Epithelial cell of esophagus (primary cell): ENCODE measurements at regions not wholly inside any gene's neighbourhood (a gene's known extent, or its start where the extent isn't known, plus 50 kb on each side); places are given as distances from the start of the nearest gene placed in this dataset.

Experiments used
- DNase-seq: peaks from one replicate; pipeline ENCODE4 v3.0.0; 2010; ENCODE audit warnings: low read depth
- H3K4me3 ChIP-seq: 2 replicates; pipeline ENCODE4 v1.5.1; 2011; ENCODE audit warnings: mild to moderate bottlenecking, low read length, control low read depth
- TF ChIP-seq, protein P1 (sequence below): IDR thresholded peaks from 2 replicates; pipeline ENCODE4 v1.5.1; 2011; ENCODE audit warnings: low read depth, mild to moderate bottlenecking, low read length, control low read depth, inconsistent platforms; ENCODE audit not compliant: insufficient read depth; ENCODE audit errors: missing control alignments

DNA sequence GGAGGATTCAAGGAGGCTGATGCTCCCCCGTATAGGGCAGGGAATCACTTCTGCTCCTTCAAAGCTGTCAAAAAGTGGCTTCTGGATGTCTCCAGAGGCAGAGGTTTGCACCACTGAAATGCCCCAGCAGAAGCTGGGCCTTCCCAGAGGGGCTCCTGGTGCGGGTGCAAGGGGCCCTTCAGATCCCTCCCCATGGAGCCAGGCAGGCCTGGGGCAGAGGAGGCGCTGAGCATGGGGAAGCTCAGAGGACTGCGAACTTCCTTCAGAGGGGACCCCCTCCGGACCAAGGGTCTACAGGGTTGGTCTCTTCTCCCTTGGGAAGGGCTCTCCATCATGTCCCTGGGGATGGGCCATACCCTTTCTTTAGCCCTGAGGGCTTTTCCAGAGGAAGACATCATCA, 341.2 kb downstream of the DYSF start:
- TF ChIP-seq, protein P1, sequence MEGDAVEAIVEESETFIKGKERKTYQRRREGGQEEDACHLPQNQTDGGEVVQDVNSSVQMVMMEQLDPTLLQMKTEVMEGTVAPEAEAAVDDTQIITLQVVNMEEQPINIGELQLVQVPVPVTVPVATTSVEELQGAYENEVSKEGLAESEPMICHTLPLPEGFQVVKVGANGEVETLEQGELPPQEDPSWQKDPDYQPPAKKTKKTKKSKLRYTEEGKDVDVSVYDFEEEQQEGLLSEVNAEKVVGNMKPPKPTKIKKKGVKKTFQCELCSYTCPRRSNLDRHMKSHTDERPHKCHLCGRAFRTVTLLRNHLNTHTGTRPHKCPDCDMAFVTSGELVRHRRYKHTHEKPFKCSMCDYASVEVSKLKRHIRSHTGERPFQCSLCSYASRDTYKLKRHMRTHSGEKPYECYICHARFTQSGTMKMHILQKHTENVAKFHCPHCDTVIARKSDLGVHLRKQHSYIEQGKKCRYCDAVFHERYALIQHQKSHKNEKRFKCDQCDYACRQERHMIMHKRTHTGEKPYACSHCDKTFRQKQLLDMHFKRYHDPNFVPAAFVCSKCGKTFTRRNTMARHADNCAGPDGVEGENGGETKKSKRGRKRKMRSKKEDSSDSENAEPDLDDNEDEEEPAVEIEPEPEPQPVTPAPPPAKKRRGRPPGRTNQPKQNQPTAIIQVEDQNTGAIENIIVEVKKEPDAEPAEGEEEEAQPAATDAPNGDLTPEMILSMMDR, result no peak
- no peak overlapping the region for H3K4me3 ChIP-seq
- no peak for DNase-seq

DNA sequence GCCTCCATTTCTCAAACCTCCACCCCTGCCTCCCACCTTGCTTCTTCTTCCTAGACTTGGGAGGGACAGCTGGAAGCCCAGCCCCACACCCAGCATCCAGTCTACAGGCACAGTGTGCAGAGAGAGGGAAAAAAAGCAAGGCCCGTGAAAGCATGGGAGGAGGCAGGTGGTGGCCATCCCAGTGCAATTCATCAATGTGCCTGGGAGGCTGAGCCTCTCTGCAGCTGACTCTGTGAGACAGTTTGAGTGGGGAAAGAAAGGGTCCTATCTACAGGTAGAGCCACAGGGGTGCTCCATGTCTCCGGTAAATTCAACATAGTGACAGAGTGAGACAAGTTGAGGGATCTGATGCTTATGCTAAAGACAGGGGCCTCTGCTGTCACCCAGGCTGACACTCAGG, 340.6 kb downstream of the DYSF start:
- DNase-seq, result no peak
- TF ChIP-seq, protein P1, result no peak
- no peak overlapping the region for H3K4me3 ChIP-seq

DNA sequence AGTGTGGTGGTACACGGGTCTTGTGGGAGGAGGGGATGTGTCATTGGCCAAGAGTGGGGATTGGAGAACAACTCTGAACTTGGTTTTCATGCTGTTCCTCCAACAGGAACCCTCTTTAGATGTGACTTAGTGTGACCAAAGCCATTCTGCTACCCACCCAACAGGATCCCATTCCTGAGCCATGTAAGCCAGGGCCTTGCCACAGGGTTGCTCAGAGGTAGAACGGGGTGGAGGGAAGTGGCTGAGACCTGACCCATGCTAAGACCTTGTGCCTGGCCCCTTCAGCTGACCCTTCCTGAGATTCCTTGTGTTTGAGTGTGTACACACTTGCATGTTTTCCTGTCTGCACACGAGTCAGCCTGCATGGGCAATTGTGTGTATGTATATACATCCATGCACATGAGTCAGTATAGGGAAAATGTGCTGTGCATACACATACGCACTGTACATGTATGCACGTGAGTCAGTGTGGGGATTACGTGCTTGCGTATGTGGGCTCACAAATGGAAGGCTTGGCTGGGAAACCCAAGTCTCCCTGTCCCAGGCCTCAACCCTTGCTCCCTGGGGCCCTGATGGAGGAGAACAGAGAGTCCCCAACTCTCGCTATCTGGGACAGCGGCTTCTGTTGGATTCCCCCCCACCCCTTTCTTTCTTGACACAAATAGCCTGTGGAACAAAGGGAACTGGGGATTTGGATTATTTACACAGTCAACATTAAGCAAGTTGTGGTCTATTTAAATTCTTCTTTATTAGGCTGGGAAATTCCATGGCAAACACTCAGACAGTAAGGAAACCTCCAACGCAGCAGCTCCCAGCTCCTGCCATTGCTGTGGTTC, 339.8 kb downstream of the DYSF start:
- TF ChIP-seq, protein P1, result no peak
- DNase-seq, result peak; percentile 78
- no peak overlapping the region for H3K4me3 ChIP-seq

DNA sequence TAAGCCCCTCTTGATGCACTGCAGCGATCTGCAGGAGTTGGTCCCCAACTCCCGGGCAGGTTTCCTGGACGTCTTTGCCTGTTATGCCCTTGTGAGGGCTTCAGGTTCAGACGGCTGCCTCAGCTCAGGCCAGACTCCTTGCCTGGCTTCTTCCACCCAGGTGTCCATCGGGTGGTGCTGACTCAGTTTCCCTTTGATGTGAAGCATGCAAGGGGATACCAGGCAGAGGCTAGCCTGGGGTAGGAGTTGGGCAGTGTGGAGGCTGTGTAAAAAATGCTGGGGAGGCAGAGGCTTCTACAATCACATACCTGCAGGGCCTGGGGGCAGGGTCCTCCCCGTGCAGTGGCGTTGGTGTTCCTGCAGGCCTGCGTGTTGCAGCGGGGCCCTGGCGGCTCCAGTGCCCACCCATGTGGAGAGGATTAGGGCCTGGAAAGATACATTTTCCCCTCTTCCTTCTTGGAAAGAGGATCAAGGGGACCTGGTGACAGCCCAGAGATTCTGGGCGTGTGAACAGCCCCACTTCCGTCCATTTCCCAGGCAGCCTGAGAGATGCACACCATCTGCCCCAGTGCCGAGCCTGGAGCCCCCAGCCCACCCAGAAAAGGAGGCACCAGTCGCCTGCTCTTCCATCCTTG, 338.3 kb downstream of the DYSF start:
- no peak overlapping the region for H3K4me3 ChIP-seq
- DNase-seq, result no peak
- TF ChIP-seq, protein P1, result no peak

DNA sequence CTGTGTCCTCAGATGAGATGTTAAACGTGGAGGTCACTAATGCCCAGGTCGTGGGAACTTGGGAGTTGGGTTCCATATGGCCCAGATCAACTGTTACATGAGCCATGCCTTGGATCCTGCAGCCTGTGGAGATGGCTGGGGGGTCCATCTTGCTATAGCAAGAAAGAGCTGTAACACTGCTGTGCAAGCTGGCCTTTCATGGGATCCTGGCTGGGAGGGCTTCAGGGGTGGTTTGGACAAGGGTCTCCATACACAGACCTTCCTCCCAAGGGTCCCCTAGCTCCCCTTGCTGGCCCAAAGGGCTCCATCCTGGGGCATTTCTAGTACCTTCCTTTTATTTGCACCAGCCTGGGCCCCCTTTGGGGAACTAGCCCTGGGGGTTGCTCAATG, 337.7 kb downstream of the DYSF start:
- TF ChIP-seq, protein P1, result no peak
- no peak overlapping the region for H3K4me3 ChIP-seq
- no peak for DNase-seq

DNA sequence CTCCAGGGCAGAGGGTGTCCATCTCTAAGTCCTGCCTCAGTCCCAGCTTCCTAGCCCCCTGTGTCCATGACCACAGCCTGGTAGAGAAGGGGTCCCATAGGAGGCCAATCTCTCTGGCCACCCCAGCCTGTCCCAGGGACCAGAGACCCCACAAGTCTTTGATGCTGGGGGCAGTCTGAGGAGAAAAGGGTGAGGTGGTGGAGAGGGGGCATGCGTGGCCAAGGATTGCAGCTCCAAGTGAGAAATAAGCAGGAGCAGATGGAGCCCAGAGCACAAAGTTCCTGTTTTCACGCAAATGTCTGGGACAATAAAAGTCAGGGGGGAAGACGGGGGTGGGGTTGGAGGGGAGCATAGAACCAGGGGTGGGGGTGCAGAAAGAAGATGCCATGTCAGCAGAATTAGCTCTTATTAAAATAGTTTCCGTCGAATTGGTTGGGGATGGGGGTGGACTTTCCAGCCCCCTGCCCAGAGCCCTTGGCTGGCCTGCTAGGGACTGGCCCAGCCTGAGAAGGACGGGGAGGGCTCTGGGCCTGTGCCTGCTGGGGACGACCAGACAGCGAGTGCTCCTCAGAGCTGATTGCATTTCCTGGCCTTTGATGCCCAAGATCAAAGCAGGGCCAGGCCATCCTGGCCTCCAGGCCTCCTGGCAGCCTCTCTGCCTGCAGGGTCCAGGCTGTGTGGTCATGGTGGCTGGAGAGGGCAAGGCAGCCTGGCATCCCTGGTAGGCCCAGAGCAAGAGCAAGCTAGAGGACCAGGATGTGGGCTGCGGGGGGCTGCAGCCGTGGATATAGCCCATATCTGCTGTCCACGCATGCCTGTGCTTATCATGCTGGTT, 337.1 kb downstream of the DYSF start:
- TF ChIP-seq, protein P1, result no peak
- H3K4me3 ChIP-seq, result no peak overlapping the region
- DNase-seq, result no peak
